OCI-LY7 (cell line): ENCODE measurements at regions not wholly inside any gene's neighbourhood (a gene's known extent, or its start where the extent isn't known, plus 50 kb on each side); places are given as distances from the start of the nearest gene placed in this dataset.

Experiments used
- BruUV-seq: library from RNA; stranded (reverse); fragments of 400-500 nt; replicated peaks from 2 replicates; lab custom pipeline; 2021; lab: Mats Ljungman, UMichigan
- CTCF ChIA-PET: fragments of 300-600 bp; sonication (Branson Sonifier 250); formaldehyde crosslinking; loops from one replicate; lab custom pipeline; 2022; ENCODE audit warnings: antibody characterized with exemption; ENCODE audit not compliant: unreplicated experiment; lab: Charles Lee
- POLR2A ChIA-PET: fragments of 300-600 bp; sonication (Branson Sonifier 250); formaldehyde crosslinking; loops from one replicate; lab custom pipeline; 2022; ENCODE audit warnings: antibody characterized with exemption; lab: Charles Lee
- DNase-seq: peaks from one replicate; pipeline ENCODE4 v3.0.0-alpha.2; 2015; ENCODE audit warnings: low spot score
- H2AFZ ChIP-seq: fragments of 200-600 bp; sonication (generic), shearing (Covaris generic); 2 replicates; pipeline ENCODE4 v1.6.1; 2014; ENCODE audit warnings: mild to moderate bottlenecking, antibody characterized with exemption, low read length, moderate library complexity
- H3K27ac ChIP-seq: fragments of 200-600 bp; sonication (generic); 2 replicates; pipeline ENCODE4 v1.5.1; 2014; ENCODE audit warnings: mixed run types, low read depth, mild to moderate bottlenecking, moderate library complexity, low read length, inconsistent platforms; ENCODE audit not compliant: poor library complexity, severe bottlenecking
- H3K36me3 ChIP-seq: fragments of 200-600 bp; sonication (generic); 2 replicates; pipeline ENCODE4 v1.6.1; 2014; ENCODE audit warnings: mild to moderate bottlenecking, antibody characterized with exemption, low read length, moderate library complexity, mixed read lengths; ENCODE audit not compliant: insufficient read depth
- H3K4me1 ChIP-seq: fragments of 200-600 bp; sonication (generic); 2 replicates; pipeline ENCODE4 v1.5.1; 2014; ENCODE audit warnings: mild to moderate bottlenecking, low read length; ENCODE audit not compliant: insufficient read depth, poor library complexity, severe bottlenecking
- H3K4me2 ChIP-seq: fragments of 200-600 bp; sonication (generic); 2 replicates; pipeline ENCODE4 v1.6.1; 2014; ENCODE audit warnings: mild to moderate bottlenecking, low read length
- H3K4me3 ChIP-seq: fragments of 200-600 bp; sonication (generic); 2 replicates; pipeline ENCODE4 v1.5.1; 2014; ENCODE audit warnings: mild to moderate bottlenecking, low read depth, low read length; ENCODE audit not compliant: poor library complexity, severe bottlenecking
- H3K79me2 ChIP-seq: fragments of 200-600 bp; sonication (generic); 2 replicates; pipeline ENCODE4 v1.6.1; 2016; ENCODE audit warnings: low read depth, mild to moderate bottlenecking, low read length, moderate library complexity, mixed read lengths; ENCODE audit not compliant: insufficient read depth
- H3K9me2 ChIP-seq: fragments of 200-600 bp; sonication (generic); 2 replicates; pipeline ENCODE4 v1.6.1; 2016; ENCODE audit warnings: mild to moderate bottlenecking, low read length, mixed read lengths; ENCODE audit not compliant: insufficient read depth
- H3K9me3 ChIP-seq: fragments of 200-600 bp; sonication (generic); 2 replicates; pipeline ENCODE4 v1.6.1; 2014; ENCODE audit warnings: mild to moderate bottlenecking, mixed run types, low read length, mixed read lengths
- H4K20me1 ChIP-seq: fragments of 200-600 bp; sonication (generic); 2 replicates; pipeline ENCODE4 v1.6.1; 2014; ENCODE audit warnings: mild to moderate bottlenecking, antibody characterized with exemption, low read length, moderate library complexity, mixed read lengths; ENCODE audit not compliant: insufficient read depth
- EZH2phosphoT487 ChIP-seq: fragments of 200-600 bp; sonication (generic); IDR thresholded peaks from 2 replicates; pipeline ENCODE4 v1.6.1; 2018; ENCODE audit warnings: low read depth, borderline replicate concordance, mild to moderate bottlenecking, mixed run types, antibody characterized with exemption, low read length, moderate library complexity, mixed read lengths
- intact Hi-C: fragments of 100-400 bp; cut with micrococcal nuclease; formaldehyde crosslinking; loops from one replicate; pipeline ENCODE4 v1.10.0; 2022; ENCODE audit not compliant: unreplicated experiment
- TF ChIP-seq, protein P1 (sequence below): fragments of 200-600 bp; sonication (generic); conservative IDR thresholded peaks from 2 replicates; pipeline ENCODE4 v1.5.1; 2014; ENCODE audit warnings: mild to moderate bottlenecking, antibody characterized with exemption, low read length, moderate library complexity, mixed read lengths

DNA sequence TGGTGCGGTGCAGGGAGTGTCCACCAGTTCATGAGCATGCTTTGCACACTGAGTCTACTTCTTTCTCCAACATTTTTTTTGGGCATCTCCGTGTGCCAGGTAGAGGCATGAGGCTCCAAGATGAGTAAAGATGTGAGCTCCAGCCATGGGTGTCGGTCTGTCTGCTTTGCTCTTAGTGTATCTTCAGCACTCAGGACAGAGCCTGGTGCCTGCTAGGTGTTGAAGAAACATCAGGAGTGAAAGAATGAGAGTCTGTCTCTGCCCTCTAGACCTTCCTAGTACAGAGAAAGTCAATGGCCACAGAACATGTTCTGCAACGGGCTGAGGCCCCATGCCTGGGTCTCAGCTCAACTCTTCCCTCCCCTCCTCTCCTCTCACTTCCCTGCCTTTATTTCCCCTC lies 486.5 kb downstream of the TBC1D22A start:
- intact Hi-C loops, result no loop called here
- DNase-seq, result no peak
- Histone ChIP-seq H3K4me1 (no peaks in the 10 kb centered on the region), H3K4me2 (no peak overlapping the region), H3K27ac (no peak overlapping the region), H3K9me3 (no peaks in the 10 kb centered on the region), H4K20me1 (no peaks in the 10 kb centered on the region), H3K4me3 (no peak overlapping the region), H2AFZ (no peak overlapping the region), H3K36me3 (no peaks in the 10 kb centered on the region), H3K9me2 (no peaks in the 10 kb centered on the region), H3K79me2 (no peaks in the 10 kb centered on the region)
- ChIA-PET POLR2A (no interaction called here), CTCF (no interaction called here)
- BruUV-seq, result no TSS peak
- TF ChIP-seq EZH2phosphoT487, result no peak
- TF ChIP-seq, protein P1, sequence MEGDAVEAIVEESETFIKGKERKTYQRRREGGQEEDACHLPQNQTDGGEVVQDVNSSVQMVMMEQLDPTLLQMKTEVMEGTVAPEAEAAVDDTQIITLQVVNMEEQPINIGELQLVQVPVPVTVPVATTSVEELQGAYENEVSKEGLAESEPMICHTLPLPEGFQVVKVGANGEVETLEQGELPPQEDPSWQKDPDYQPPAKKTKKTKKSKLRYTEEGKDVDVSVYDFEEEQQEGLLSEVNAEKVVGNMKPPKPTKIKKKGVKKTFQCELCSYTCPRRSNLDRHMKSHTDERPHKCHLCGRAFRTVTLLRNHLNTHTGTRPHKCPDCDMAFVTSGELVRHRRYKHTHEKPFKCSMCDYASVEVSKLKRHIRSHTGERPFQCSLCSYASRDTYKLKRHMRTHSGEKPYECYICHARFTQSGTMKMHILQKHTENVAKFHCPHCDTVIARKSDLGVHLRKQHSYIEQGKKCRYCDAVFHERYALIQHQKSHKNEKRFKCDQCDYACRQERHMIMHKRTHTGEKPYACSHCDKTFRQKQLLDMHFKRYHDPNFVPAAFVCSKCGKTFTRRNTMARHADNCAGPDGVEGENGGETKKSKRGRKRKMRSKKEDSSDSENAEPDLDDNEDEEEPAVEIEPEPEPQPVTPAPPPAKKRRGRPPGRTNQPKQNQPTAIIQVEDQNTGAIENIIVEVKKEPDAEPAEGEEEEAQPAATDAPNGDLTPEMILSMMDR, result no peak

DNA sequence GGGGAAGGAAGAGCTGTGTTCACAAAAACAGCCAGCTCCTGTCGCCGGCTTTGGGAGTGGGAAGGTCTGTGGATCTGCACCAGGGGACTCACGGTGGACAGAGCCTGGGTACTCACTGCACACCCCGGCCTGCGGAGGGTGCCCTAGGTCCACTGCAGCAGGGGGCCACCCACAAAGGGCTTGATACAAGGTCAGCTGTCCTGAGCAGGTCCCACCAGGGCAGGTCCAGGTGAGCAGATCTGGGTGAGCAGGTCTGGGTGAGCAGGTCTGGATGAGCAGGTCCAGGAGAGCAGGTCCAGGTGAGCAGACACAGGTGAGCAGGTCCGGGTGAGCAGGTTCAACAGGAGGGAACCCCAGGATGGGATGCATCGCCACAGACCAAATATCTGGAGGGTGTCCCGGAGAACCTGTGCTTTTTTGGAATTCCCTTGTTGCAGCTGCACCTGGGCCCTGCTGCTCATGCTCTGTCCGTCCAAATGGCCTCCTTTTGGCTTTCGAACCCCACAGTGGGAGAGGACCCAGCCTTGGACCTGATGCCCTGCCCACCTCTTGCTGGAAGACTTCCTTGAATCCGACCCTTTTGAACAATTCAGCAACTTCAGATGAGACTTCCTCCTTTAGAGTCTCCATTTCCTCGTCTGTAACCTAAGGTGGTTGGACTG lies 485.3 kb downstream of the TBC1D22A start:
- ChIA-PET POLR2A (no interaction called here), CTCF (no interaction called here)
- no peak for TF ChIP-seq EZH2phosphoT487
- TF ChIP-seq, protein P1, result no peak
- Histone ChIP-seq H2AFZ (no peak overlapping the region), H4K20me1 (no peaks in the 10 kb centered on the region), H3K36me3 (no peaks in the 10 kb centered on the region), H3K4me2 (no peak overlapping the region), H3K9me3 (no peaks in the 10 kb centered on the region), H3K27ac (no peak overlapping the region), H3K79me2 (no peaks in the 10 kb centered on the region), H3K4me3 (no peak overlapping the region), H3K4me1 (no peaks in the 10 kb centered on the region), H3K9me2 (no peaks in the 10 kb centered on the region)
- intact Hi-C loops, result no loop called here
- no peak for DNase-seq
- no TSS peak for BruUV-seq

DNA sequence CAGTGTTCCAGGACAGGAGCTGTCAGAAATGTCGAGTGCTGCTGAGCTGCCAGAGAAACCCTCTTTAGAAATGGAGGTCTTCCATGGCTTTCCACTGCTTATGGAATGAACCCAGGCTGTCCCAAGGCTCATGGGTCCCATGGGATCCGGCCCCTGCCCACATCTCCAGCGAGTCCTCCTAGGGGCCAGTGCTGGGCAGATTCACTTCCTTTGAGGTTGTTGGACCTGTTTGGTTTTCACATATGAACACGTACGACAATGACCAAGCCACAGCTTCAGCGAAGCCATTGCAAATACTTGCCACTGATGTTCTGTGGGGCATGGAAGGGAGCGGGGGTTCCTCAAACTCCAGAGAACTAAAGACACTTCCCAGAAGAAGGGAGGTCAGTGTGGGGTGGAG lies 483.3 kb downstream of the TBC1D22A start:
- H3K9me3 ChIP-seq, result no peaks in the 10 kb centered on the region
- H3K4me1 ChIP-seq, result no peaks in the 10 kb centered on the region
- H3K79me2 ChIP-seq, result no peaks in the 10 kb centered on the region
- ChIA-PET CTCF (no interaction called here), POLR2A (no interaction called here)
- no peaks in the 10 kb centered on the region for H3K9me2 ChIP-seq
- DNase-seq, result no peak
- intact Hi-C loops, result no loop called here
- H3K4me3 ChIP-seq, result no peak overlapping the region
- no peaks in the 10 kb centered on the region for H3K36me3 ChIP-seq
- BruUV-seq, result no TSS peak
- no peak overlapping the region for H3K4me2 ChIP-seq
- H4K20me1 ChIP-seq, result no peaks in the 10 kb centered on the region
- H3K27ac ChIP-seq, result no peak overlapping the region
- TF ChIP-seq, protein P1, result no peak
- no peak for TF ChIP-seq EZH2phosphoT487
- no peak overlapping the region for H2AFZ ChIP-seq
